Stomach (tissue), 4 donors: ENCODE measurements at regions not wholly inside any gene's neighbourhood (a gene's known extent, or its start where the extent isn't known, plus 50 kb on each side); places are given as distances from the start of the nearest gene placed in this dataset.

ENCODE experiments used
- CTCF ChIP-seq, 7 experiments: fragments of 450-650 bp in 4 of 7; fragments of 200-600 bp in 3 of 7; sonication (generic) in 3 of 7; IDR thresholded peaks; one replicate each; pipeline ENCODE4 v1.5.1; 2016 to 2019; ENCODE audit warnings: antibody characterized with exemption in 7 of 7, control low read depth in 2 of 7, mild to moderate bottlenecking in 1 of 7
- EP300 ChIP-seq: sonication (generic); formaldehyde crosslinking; IDR thresholded peaks from one replicate; pipeline ENCODE4 v1.6.1; 2017; ENCODE audit warnings: antibody characterized with exemption
- POLR2AphosphoS5 ChIP-seq, 3 donors: sonication (generic); formaldehyde crosslinking; IDR thresholded peaks; one replicate each; pipeline ENCODE4 v1.6.1; 2016; ENCODE audit warnings: antibody characterized with exemption in 3 of 3

GRCh38 chr19:56949626-56950025 is 109.1 kb upstream of the PEG3 start:
- no peak for TF ChIP-seq CTCF (IDR thresholded peaks at IDR 0.05)
- no peak for TF ChIP-seq POLR2AphosphoS5 (IDR thresholded peaks at IDR 0.05)
- no peak for TF ChIP-seq EP300
